WTC11 (cell line): ENCODE measurements at regions not wholly inside any gene's neighbourhood (a gene's known extent, or its start where the extent isn't known, plus 50 kb on each side); places are given as distances from the start of the nearest gene placed in this dataset.

ENCODE experiments used
- ATAC-seq: fragments of 200-7000 bp; cut with Tn5 transposase; 2 replicates; pipeline ENCODE4 v1.10.0; 2021; ENCODE audit warnings: mild to moderate bottlenecking, moderate library complexity
- CTCF ChIA-PET: fragments of 300-600 bp; sonication (Branson Sonifier 250); formaldehyde crosslinking; loops from one replicate; lab custom pipeline; 2021; ENCODE audit warnings: antibody characterized with exemption; lab: Charles Lee
- POLR2A ChIA-PET: fragments of 350-600 bp; sonication (Branson Sonifier 250); formaldehyde crosslinking; loops from one replicate; lab custom pipeline; 2021; ENCODE audit warnings: antibody characterized with exemption; lab: Charles Lee
- DNase-seq: peaks from one replicate; pipeline ENCODE4 v3.0.0; 2021; ENCODE audit warnings: low spot score
- H3K27ac Mint-ChIP-seq: 2 replicates; pipeline ENCODE4 v1.8.0; 2021; ENCODE audit warnings: mixed read lengths
- H3K27me3 Mint-ChIP-seq: 2 replicates; pipeline ENCODE4 v1.8.0; 2021; ENCODE audit warnings: low read depth, mild to moderate bottlenecking, moderate library complexity, mixed read lengths
- H3K36me3 Mint-ChIP-seq: 2 replicates; pipeline ENCODE4 v1.8.0; 2021; ENCODE audit warnings: mixed read lengths
- H3K4me1 Mint-ChIP-seq: 2 replicates; pipeline ENCODE4 v1.8.0; 2022; ENCODE audit warnings: mixed read lengths
- H3K4me3 Mint-ChIP-seq: 2 replicates; pipeline ENCODE4 v1.8.0; 2021; ENCODE audit warnings: mild to moderate bottlenecking, moderate library complexity, mixed read lengths
- H3K9me3 Mint-ChIP-seq: 2 replicates; pipeline ENCODE4 v1.8.0; 2021; ENCODE audit warnings: mixed read lengths
- AFF4 ChIP-seq: sonication (generic); formaldehyde crosslinking; IDR thresholded peaks from 2 replicates; pipeline ENCODE4 v1.8.1; 2023; ENCODE audit warnings: mild to moderate bottlenecking, missing genetic modification reagents, borderline replicate concordance
- AR ChIP-seq: fragments of 250-450 bp; sonication (Bioruptor Pico); IDR thresholded peaks from 2 replicates; pipeline ENCODE4 v1.9.0; 2021; ENCODE audit warnings: mild to moderate bottlenecking
- CREB1 ChIP-seq: sonication (generic); formaldehyde crosslinking; IDR thresholded peaks from 2 replicates; pipeline ENCODE4 v1.8.0; 2023; ENCODE audit warnings: mild to moderate bottlenecking, missing genetic modification reagents
- E2F5 ChIP-seq: sonication (generic); formaldehyde crosslinking; IDR thresholded peaks from 2 replicates; pipeline ENCODE4 v1.8.1; 2022; ENCODE audit warnings: mild to moderate bottlenecking, moderate library complexity, missing genetic modification reagents
- FOXK1 ChIP-seq: sonication (generic); formaldehyde crosslinking; IDR thresholded peaks from 2 replicates; pipeline ENCODE4 v1.8.0; 2022; ENCODE audit warnings: mild to moderate bottlenecking, moderate library complexity, missing genetic modification reagents
- MLX ChIP-seq: sonication (generic); formaldehyde crosslinking; IDR thresholded peaks from 2 replicates; pipeline ENCODE4 v1.8.1; 2023; ENCODE audit warnings: mild to moderate bottlenecking, missing genetic modification reagents, moderate library complexity
- NFATC4 ChIP-seq: fragments of 250-450 bp; sonication (Bioruptor Pico); IDR thresholded peaks from 2 replicates; pipeline ENCODE4 v1.9.0; 2021; ENCODE audit warnings: mild to moderate bottlenecking
- NFE2L1 ChIP-seq: sonication (generic); formaldehyde crosslinking; IDR thresholded peaks from 2 replicates; pipeline ENCODE4 v1.8.1; 2023; ENCODE audit warnings: missing genetic modification reagents
- STAT6 ChIP-seq: sonication (generic); formaldehyde crosslinking; conservative IDR thresholded peaks from 2 replicates; pipeline ENCODE4 v1.8.1; 2023; ENCODE audit warnings: mild to moderate bottlenecking, low read depth, missing genetic modification reagents, moderate library complexity
- USF2 ChIP-seq: sonication (generic); formaldehyde crosslinking; IDR thresholded peaks from 2 replicates; pipeline ENCODE4 v1.8.1; 2023; ENCODE audit warnings: mild to moderate bottlenecking, missing genetic modification reagents, moderate library complexity
- ZBTB43 ChIP-seq: sonication (generic); formaldehyde crosslinking; IDR thresholded peaks from 2 replicates; pipeline ENCODE4 v1.8.1; 2023; ENCODE audit warnings: mild to moderate bottlenecking, missing genetic modification reagents
- ZNF423 ChIP-seq: fragments of 250-450 bp; sonication (Bioruptor Pico); IDR thresholded peaks from 2 replicates; pipeline ENCODE4 v2.1.2; 2022; ENCODE audit warnings: mild to moderate bottlenecking, moderate library complexity
- ZNF425 ChIP-seq: fragments of 250-450 bp; sonication (Bioruptor Pico); conservative IDR thresholded peaks from 2 replicates; pipeline ENCODE4 v1.9.0; 2021; ENCODE audit warnings: mild to moderate bottlenecking
- ZNF532 ChIP-seq: fragments of 250-450 bp; sonication (Bioruptor Pico); IDR thresholded peaks from 2 replicates; pipeline ENCODE4 v1.9.0; 2021; ENCODE audit warnings: mild to moderate bottlenecking, borderline replicate concordance

GRCh38 chr5:4306057-4306456, 710.4 kb downstream of the IRX1 start:
- no peak for DNase-seq
- Mint-ChIP-seq H3K36me3 (no peaks in the 10 kb centered on the region), H3K27me3 (no peaks in the 10 kb centered on the region), H3K27ac (no peak overlapping the region), H3K4me1 (peaks cover 2% of the 10 kb centered on the region; the same call in 1 of the 2 replicates), H3K4me3 (no peak overlapping the region), H3K9me3 (no peaks in the 10 kb centered on the region)
- ATAC-seq = no peak
- TF ChIP-seq NFE2L1 (CRISPR knock-in tag) (no peak), ZNF532 (CRISPR knock-in tag) (no peak), AR (CRISPR knock-in tag) (no peak), AFF4 (no peak), ZNF425 (CRISPR knock-in tag) (no peak), MLX (CRISPR knock-in tag) (no peak), FOXK1 (CRISPR knock-in tag) (no peak)
- CTCF ChIA-PET = interaction anchor here (0.6 to 1.7 kb wide), 4 partner anchors 10 to 394 kb away, joined by 3 to 10 read pairs (median 6); no protein-coding TSS in a partner anchor
- POLR2A ChIA-PET = no interaction called here

- Mint-ChIP-seq H3K9me3 (no peaks in the 10 kb centered on the region), H3K36me3 (no peaks in the 10 kb centered on the region), H3K4me3 (no peak overlapping the region), H3K4me1 (peaks cover 25% of the 10 kb centered on the region), H3K27ac (no peak overlapping the region), H3K27me3 (no peaks in the 10 kb centered on the region)
- DNase-seq (no peak), ATAC-seq (no peak)
- ChIA-PET CTCF (interaction anchor here (0.6 kb wide), 1 partner anchor 254 kb away, joined by 3 read pairs; no protein-coding TSS in a partner anchor), POLR2A (no interaction called here)
- TF ChIP-seq NFATC4 (no peak), ZBTB43 (CRISPR knock-in tag) (no peak), USF2 (no peak), STAT6 (no peak), E2F5 (no peak), ZNF423 (CRISPR knock-in tag) (no peak), CREB1 (no peak)
These were observed 713.4 kb downstream of the IRX1 start for GRCh38 chr5:4309026-4309425.
